Colonic mucosa (tissue), 4 donors: ENCODE measurements at regions not wholly inside any gene's neighbourhood (a gene's known extent, or its start where the extent isn't known, plus 50 kb on each side); places are given as distances from the start of the nearest gene placed in this dataset.

ENCODE experiments used
- DNase-seq: peaks from one replicate; pipeline ENCODE4 v3.0.0-alpha.2; 2020
- H3K27ac ChIP-seq: fragments of 200-600 bp; one replicate; pipeline ENCODE4 v1.8.0; 2021
- H3K27me3 ChIP-seq: fragments of 200-600 bp; one replicate; pipeline ENCODE4 v1.8.0; 2021
- H3K36me3 ChIP-seq: fragments of 200-600 bp; one replicate; pipeline ENCODE4 v1.8.0; 2021
- H3K4me1 ChIP-seq: fragments of 200-600 bp; one replicate; pipeline ENCODE4 v1.8.0; 2021; ENCODE audit warnings: mild to moderate bottlenecking
- H3K4me3 ChIP-seq: fragments of 200-600 bp; one replicate; pipeline ENCODE4 v1.8.0; 2021
- H3K9ac ChIP-seq, 2 donors: one replicate each; pipeline ENCODE4 v1.7.0; 2013; ENCODE audit warnings: control low read depth in 2 of 2, low read depth in 2 of 2, low read length in 2 of 2
- H3K9me3 ChIP-seq: fragments of 200-600 bp; one replicate; pipeline ENCODE4 v1.8.0; 2021
- CTCF ChIP-seq: fragments of 200-600 bp; IDR thresholded peaks from one replicate; pipeline ENCODE4 v1.8.0; 2022; ENCODE audit warnings: antibody characterized with exemption, mild to moderate bottlenecking
- intact Hi-C: fragments of 100-400 bp; cut with DNase I; formaldehyde crosslinking; loops from one replicate; pipeline ENCODE4 v1.14.1; 2022
- donor health status: healthy.
- donor health status: DM: no; HTN: no; CAD: no.
- donor health status: DM: no; HTN: no; CAD: no.

GRCh38 chr16:35841632-35842031 lies 2382.2 kb downstream of the TP53TG3F start:
- no peaks in the 10 kb centered on the region for H3K9me3 ChIP-seq

DNA sequence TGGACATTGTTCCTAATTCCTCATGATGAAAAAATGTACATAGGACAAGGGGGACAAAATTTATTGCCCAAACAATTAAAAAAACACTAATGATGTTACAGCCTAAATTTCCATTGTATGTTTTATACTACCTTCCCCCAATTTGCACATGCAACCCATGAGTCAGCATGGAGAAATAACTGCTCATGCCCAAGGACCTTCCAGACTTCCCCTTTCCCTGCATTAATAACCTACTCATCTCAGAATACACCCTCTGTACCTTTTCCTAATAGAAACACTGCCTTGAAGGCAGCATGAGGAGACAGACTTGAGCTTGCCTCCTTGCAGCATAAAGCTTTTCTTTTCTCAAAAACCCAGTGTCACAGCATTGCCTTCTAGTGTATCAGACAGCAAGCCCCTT lies 2402.8 kb downstream of the TP53TG3F start:
- DNase-seq = no peak
- no peak for TF ChIP-seq CTCF
- no peak overlapping the region for H3K4me3 ChIP-seq
- no peak overlapping the region for H3K27ac ChIP-seq
- no peaks in the 10 kb centered on the region for H3K27me3 ChIP-seq
- H3K4me1 ChIP-seq = no peaks in the 10 kb centered on the region
- intact Hi-C loops = no loop called here
- no peaks in the 10 kb centered on the region for H3K36me3 ChIP-seq
- no peaks in the 10 kb centered on the region for H3K9me3 ChIP-seq
- no peak overlapping the region for H3K9ac ChIP-seq

More at GRCh38 chr16:35841632-35842031, 2382.2 kb downstream of the TP53TG3F start:
- no peak for DNase-seq
- no peaks in the 10 kb centered on the region for H3K36me3 ChIP-seq
- intact Hi-C loops = no loop called here
- no peak overlapping the region for H3K27ac ChIP-seq
- TF ChIP-seq CTCF = no peak
- no peak overlapping the region for H3K4me3 ChIP-seq
- no peak overlapping the region for H3K9ac ChIP-seq
- no peaks in the 10 kb centered on the region for H3K4me1 ChIP-seq
- H3K27me3 ChIP-seq = no peaks in the 10 kb centered on the region

- no peak for TF ChIP-seq CTCF
- no peaks in the 10 kb centered on the region for H3K9me3 ChIP-seq
- H3K4me3 ChIP-seq = no peak overlapping the region
- H3K4me1 ChIP-seq = no peaks in the 10 kb centered on the region
- H3K27me3 ChIP-seq = no peaks in the 10 kb centered on the region
- H3K36me3 ChIP-seq = no peaks in the 10 kb centered on the region
- H3K9ac ChIP-seq = no peak overlapping the region
- intact Hi-C loops = no loop called here
- H3K27ac ChIP-seq = no peak overlapping the region
- no peak for DNase-seq
Observed at GRCh38 chr16:35868630-35869029, 2409.2 kb downstream of the TP53TG3F start.

GRCh38 chr16:35873472-35873871 lies 2414.1 kb downstream of the TP53TG3F start:
- TF ChIP-seq CTCF = no peak
- no peaks in the 10 kb centered on the region for H3K4me1 ChIP-seq
- no peak overlapping the region for H3K27ac ChIP-seq
- H3K27me3 ChIP-seq = no peaks in the 10 kb centered on the region
- no peak overlapping the region for H3K9ac ChIP-seq
- no peak for DNase-seq
- intact Hi-C loops = no loop called here
- H3K9me3 ChIP-seq = no peaks in the 10 kb centered on the region
- H3K4me3 ChIP-seq = no peak overlapping the region
- H3K36me3 ChIP-seq = no peaks in the 10 kb centered on the region

- Histone ChIP-seq H3K27me3 (no peaks in the 10 kb centered on the region), H3K4me3 (no peak overlapping the region), H3K27ac (no peak overlapping the region), H3K4me1 (no peaks in the 10 kb centered on the region), H3K36me3 (no peaks in the 10 kb centered on the region), H3K9me3 (no peaks in the 10 kb centered on the region), H3K9ac (no peak overlapping the region)
- no peak for TF ChIP-seq CTCF
- DNase-seq = no peak
- intact Hi-C loops = no loop called here
Observed at GRCh38 chr16:35881654-35882053, 2422.2 kb downstream of the TP53TG3F start.

- intact Hi-C loops = no loop called here
- no peak for TF ChIP-seq CTCF
- Histone ChIP-seq H3K9ac (no peak overlapping the region), H3K27me3 (no peaks in the 10 kb centered on the region), H3K4me1 (no peaks in the 10 kb centered on the region), H3K4me3 (no peak overlapping the region), H3K36me3 (no peaks in the 10 kb centered on the region), H3K27ac (no peak overlapping the region), H3K9me3 (no peaks in the 10 kb centered on the region)
- no peak for DNase-seq
Observed at GRCh38 chr16:35906440-35906839, 2447.0 kb downstream of the TP53TG3F start.
